Liver (tissue), 8 donors: ENCODE measurements at regions not wholly inside any gene's neighbourhood (a gene's known extent, or its start where the extent isn't known, plus 50 kb on each side); places are given as distances from the start of the nearest gene placed in this dataset.

ENCODE experiments used
- DNase-seq: peaks from one replicate; pipeline ENCODE4 v3.0.0-alpha.2; 2017; ENCODE audit warnings: low spot score
- H3K27ac ChIP-seq, 2 donors: one replicate each; pipeline ENCODE4 v1.7.0; 2013; ENCODE audit warnings: inconsistent platforms in 2 of 2, low read length in 2 of 2, control low read depth in 1 of 2, low read depth in 1 of 2, mild to moderate bottlenecking in 1 of 2
- H3K27me3 ChIP-seq, 4 donors: one replicate each; pipeline versions ENCODE4 v1.6.1 to v1.7.0; 2013; ENCODE audit warnings: low read length in 3 of 4, inconsistent platforms in 1 of 4, mild to moderate bottlenecking in 1 of 4, moderate library complexity in 1 of 4; ENCODE audit not compliant: control insufficient read depth in 4 of 4, insufficient read depth in 4 of 4
- H3K36me3 ChIP-seq, 4 donors: one replicate each; pipeline versions ENCODE4 v1.6.1 to v1.7.0; 2013; ENCODE audit warnings: low read length in 3 of 4, mild to moderate bottlenecking in 3 of 4, low read depth in 1 of 4, moderate library complexity in 1 of 4; ENCODE audit not compliant: control insufficient read depth in 4 of 4, insufficient read depth in 3 of 4
- H3K4me1 ChIP-seq, 4 donors: one replicate each; pipeline versions ENCODE4 v1.6.1 to v1.7.0; 2013; ENCODE audit warnings: low read length in 3 of 4, mild to moderate bottlenecking in 3 of 4, moderate library complexity in 1 of 4; ENCODE audit not compliant: control insufficient read depth in 4 of 4, insufficient read depth in 4 of 4
- H3K4me3 ChIP-seq, 3 donors: one replicate each; pipeline versions ENCODE4 v1.6.1 to v1.7.0; 2013; ENCODE audit warnings: low read length in 3 of 3, control low read depth in 1 of 3, low read depth in 1 of 3, mild to moderate bottlenecking in 1 of 3
- H3K9ac ChIP-seq, 2 donors: one replicate each; pipeline ENCODE4 v1.7.0; 2013; ENCODE audit warnings: low read length in 2 of 2, mild to moderate bottlenecking in 2 of 2, moderate library complexity in 2 of 2, control low read depth in 1 of 2, low read depth in 1 of 2
- H3K9me3 ChIP-seq, 4 donors: one replicate each; pipeline versions ENCODE4 v1.6.1 to v1.7.0; 2013; ENCODE audit warnings: low read length in 3 of 4; ENCODE audit not compliant: control insufficient read depth in 4 of 4
- EGR1 ChIP-seq, 2 donors: IDR thresholded peaks; 2 replicates each; pipeline ENCODE4 v1.6.1; 2016 to 2018; ENCODE audit warnings: antibody characterized with exemption in 2 of 2, low read depth in 2 of 2
- FOXA1 ChIP-seq: IDR thresholded peaks from 2 replicates; pipeline ENCODE4 v1.6.1; 2016; ENCODE audit warnings: antibody characterized with exemption
- FOXA2 ChIP-seq: IDR thresholded peaks from 2 replicates; pipeline ENCODE4 v1.6.1; 2016; ENCODE audit warnings: antibody characterized with exemption
- GABPA ChIP-seq, 2 donors: IDR thresholded peaks in 1 of 2; conservative IDR thresholded peaks in 1 of 2; 2 replicates each; pipeline ENCODE4 v1.6.1; 2016; ENCODE audit warnings: antibody characterized with exemption in 2 of 2, mild to moderate bottlenecking in 1 of 2, moderate library complexity in 1 of 2
- HNF4A ChIP-seq, 2 donors: conservative IDR thresholded peaks; 2 replicates each; pipeline ENCODE4 v1.6.1; 2016; ENCODE audit warnings: antibody characterized with exemption in 2 of 2, mild to moderate bottlenecking in 2 of 2
- HNF4G ChIP-seq: IDR thresholded peaks from 2 replicates; pipeline ENCODE4 v1.6.1; 2016; ENCODE audit warnings: antibody characterized with exemption
- JUND ChIP-seq, 2 donors: IDR thresholded peaks; 2 replicates each; pipeline ENCODE4 v1.6.1; 2016; ENCODE audit warnings: antibody characterized with exemption in 2 of 2
- NR2F2 ChIP-seq: IDR thresholded peaks from 2 replicates; pipeline ENCODE4 v1.6.1; 2016; ENCODE audit warnings: antibody characterized with exemption
- RAD21 ChIP-seq, 2 donors: IDR thresholded peaks; 2 replicates each; pipeline ENCODE4 v1.6.1; 2016; ENCODE audit warnings: antibody characterized with exemption in 2 of 2, mild to moderate bottlenecking in 2 of 2
- RXRA ChIP-seq, 2 donors: IDR thresholded peaks; 2 replicates each; pipeline ENCODE4 v1.6.1; 2017 to 2018; ENCODE audit warnings: antibody characterized with exemption in 2 of 2, mild to moderate bottlenecking in 1 of 2
- SP1 ChIP-seq: IDR thresholded peaks from 2 replicates; pipeline ENCODE4 v1.6.1; 2018; ENCODE audit warnings: antibody characterized with exemption, mild to moderate bottlenecking
- TAF1 ChIP-seq: conservative IDR thresholded peaks from 2 replicates; pipeline ENCODE4 v1.6.1; 2016; ENCODE audit warnings: antibody characterized with exemption, mild to moderate bottlenecking
- YY1 ChIP-seq: IDR thresholded peaks from 2 replicates; pipeline ENCODE4 v1.6.1; 2016; ENCODE audit warnings: antibody characterized with exemption, mild to moderate bottlenecking
- WGBS: extraction: QIAGEN DNeasy Blood & Tissue Kit; methylation state at CpG from one replicate; pipeline ENCODE4 v1.1.7; 2013; 5-methylcytosine and 5-hydroxymethylcytosine counted together
- TF ChIP-seq, protein P1 (sequence below): fragments of 150-350 bp; IDR thresholded peaks from 2 replicates; pipeline ENCODE4 v1.5.1; 2017; ENCODE audit warnings: improper control_type of control experiment, low read depth, low read length; ENCODE audit not compliant: missing input control
- TF ChIP-seq, protein P2 (sequence below): IDR thresholded peaks from 2 replicates; pipeline ENCODE4 v1.6.1; 2016; ENCODE audit warnings: antibody characterized with exemption
- TF ChIP-seq, protein P3 (sequence below): IDR thresholded peaks from 2 replicates; pipeline ENCODE4 v1.6.1; 2016; ENCODE audit warnings: antibody characterized with exemption, mild to moderate bottlenecking
- TF ChIP-seq, protein P4 (sequence below): IDR thresholded peaks from 2 replicates; pipeline ENCODE4 v1.6.1; 2016; ENCODE audit warnings: antibody characterized with exemption
- TF ChIP-seq, protein P5 (sequence below): IDR thresholded peaks from 2 replicates; pipeline ENCODE4 v1.6.1; 2016; ENCODE audit warnings: antibody characterized with exemption
- donor health status: healthy.
- donor health status: healthy.
- donor health status: healthy.
- donor health status: healthy.
- donor health status: healthy.

DNA sequence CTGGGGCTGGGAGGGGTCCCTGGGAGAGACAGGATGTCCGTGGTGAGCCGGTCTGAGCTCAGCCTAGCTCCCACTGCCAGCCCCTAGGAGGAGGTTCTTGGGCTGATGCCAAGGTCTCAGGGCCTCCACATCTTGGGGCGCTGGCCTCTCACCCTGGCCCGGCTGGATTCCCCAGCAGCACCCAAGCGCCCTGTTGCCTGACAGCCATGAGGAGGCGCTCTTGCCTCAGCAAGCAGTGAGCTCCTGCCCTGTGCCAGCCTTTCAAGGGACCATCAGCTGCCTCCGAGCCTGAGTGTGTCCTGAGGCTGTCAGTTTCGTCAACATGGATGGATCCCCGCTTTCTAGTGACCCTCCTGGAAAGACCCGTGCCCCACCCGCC lies 234.9 kb upstream of the CIBAR2 start:
- Histone ChIP-seq H3K4me3 (no peak overlapping the region), H3K4me1 (peaks cover 3 to 17% (median 11%) of the 10 kb centered on the region in 4 donors), H3K27me3 (no peaks in the 10 kb centered on the region), H3K27ac (no peak overlapping the region), H3K36me3 (no peaks in the 10 kb centered on the region), H3K9me3 (no peaks in the 10 kb centered on the region), H3K9ac (no peak overlapping the region)
- 82% methylated on average over 11 of the region's 11 CpGs for WGBS
- TF ChIP-seq RAD21 (IDR thresholded peaks at IDR 0.05) (peak; percentile 52 to 71), YY1 (no peak), EGR1 (IDR thresholded peaks at IDR 0.05; ENCODE audit: low read depth in 2 of 2) (no peak)
- TF ChIP-seq, protein P1, sequence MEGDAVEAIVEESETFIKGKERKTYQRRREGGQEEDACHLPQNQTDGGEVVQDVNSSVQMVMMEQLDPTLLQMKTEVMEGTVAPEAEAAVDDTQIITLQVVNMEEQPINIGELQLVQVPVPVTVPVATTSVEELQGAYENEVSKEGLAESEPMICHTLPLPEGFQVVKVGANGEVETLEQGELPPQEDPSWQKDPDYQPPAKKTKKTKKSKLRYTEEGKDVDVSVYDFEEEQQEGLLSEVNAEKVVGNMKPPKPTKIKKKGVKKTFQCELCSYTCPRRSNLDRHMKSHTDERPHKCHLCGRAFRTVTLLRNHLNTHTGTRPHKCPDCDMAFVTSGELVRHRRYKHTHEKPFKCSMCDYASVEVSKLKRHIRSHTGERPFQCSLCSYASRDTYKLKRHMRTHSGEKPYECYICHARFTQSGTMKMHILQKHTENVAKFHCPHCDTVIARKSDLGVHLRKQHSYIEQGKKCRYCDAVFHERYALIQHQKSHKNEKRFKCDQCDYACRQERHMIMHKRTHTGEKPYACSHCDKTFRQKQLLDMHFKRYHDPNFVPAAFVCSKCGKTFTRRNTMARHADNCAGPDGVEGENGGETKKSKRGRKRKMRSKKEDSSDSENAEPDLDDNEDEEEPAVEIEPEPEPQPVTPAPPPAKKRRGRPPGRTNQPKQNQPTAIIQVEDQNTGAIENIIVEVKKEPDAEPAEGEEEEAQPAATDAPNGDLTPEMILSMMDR: peak; percentile 35
- DNase-seq: peak; percentile 50

DNA sequence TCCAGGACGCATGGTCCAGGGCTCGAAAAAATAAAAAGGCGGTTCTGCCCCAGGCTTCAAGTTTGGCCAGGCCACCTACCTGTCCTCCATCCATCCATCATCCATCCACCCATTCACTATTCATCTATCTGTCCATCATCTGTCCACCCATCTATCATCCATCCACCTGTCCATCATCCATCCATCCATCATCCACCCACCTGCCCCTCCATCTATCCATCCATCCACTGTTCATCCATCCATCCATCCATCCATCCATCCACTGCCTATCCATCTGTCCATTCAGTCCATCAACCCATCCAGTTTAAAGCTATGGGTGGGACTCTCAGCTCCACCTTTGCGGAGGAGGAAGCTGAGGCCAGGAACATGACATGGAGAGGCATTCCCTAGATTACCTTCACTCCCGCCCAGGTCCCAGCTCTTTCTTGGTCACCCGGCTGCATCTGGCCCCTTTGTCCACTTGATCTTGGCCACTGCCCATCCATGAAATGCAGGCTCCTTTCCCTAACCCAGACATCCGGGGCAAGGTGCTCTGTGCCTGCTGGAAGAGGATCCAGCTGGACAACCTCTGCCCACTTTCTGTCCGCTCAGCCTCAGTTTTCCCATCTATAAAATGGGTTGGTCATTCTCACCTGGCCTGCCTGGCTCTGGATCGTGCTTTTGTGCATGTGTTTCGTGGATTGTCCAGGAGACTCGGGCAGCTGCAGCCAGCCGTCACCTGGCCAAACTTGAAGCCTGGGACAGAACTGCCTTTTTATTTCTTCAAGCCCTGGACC lies 236.0 kb upstream of the CIBAR2 start:
- 95% methylated on average over 12 of the region's 12 CpGs for WGBS
- peaks cover 3 to 17% (median 11%) of the 10 kb centered on the region in 4 donors for H3K4me1 ChIP-seq
- no peak overlapping the region for H3K27ac ChIP-seq

More for the DNA sequence above, 236.0 kb upstream of the CIBAR2 start:
- Histone ChIP-seq H3K4me3 (no peak overlapping the region), H3K9me3 (no peaks in the 10 kb centered on the region), H3K9ac (no peak overlapping the region), H3K27me3 (no peaks in the 10 kb centered on the region), H3K36me3 (no peaks in the 10 kb centered on the region)
- DNase-seq: no peak
- no peak for TF ChIP-seq GABPA (IDR thresholded peaks at IDR 0.05 in 1 of 2, conservative IDR thresholded peaks at IDR 0.05 in 1 of 2)
- TF ChIP-seq EGR1 (IDR thresholded peaks at IDR 0.05; ENCODE audit: low read depth in 2 of 2): no peak
- no peak for TF ChIP-seq SP1
- TF ChIP-seq, protein P2, sequence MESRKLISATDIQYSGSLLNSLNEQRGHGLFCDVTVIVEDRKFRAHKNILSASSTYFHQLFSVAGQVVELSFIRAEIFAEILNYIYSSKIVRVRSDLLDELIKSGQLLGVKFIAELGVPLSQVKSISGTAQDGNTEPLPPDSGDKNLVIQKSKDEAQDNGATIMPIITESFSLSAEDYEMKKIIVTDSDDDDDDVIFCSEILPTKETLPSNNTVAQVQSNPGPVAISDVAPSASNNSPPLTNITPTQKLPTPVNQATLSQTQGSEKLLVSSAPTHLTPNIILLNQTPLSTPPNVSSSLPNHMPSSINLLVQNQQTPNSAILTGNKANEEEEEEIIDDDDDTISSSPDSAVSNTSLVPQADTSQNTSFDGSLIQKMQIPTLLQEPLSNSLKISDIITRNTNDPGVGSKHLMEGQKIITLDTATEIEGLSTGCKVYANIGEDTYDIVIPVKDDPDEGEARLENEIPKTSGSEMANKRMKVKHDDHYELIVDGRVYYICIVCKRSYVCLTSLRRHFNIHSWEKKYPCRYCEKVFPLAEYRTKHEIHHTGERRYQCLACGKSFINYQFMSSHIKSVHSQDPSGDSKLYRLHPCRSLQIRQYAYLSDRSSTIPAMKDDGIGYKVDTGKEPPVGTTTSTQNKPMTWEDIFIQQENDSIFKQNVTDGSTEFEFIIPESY: no peak
- TF ChIP-seq HNF4G: no peak
- TF ChIP-seq TAF1: no peak
- TF ChIP-seq YY1: no peak
- TF ChIP-seq, protein P1: no peak
- TF ChIP-seq FOXA2: no peak
- TF ChIP-seq, protein P3, sequence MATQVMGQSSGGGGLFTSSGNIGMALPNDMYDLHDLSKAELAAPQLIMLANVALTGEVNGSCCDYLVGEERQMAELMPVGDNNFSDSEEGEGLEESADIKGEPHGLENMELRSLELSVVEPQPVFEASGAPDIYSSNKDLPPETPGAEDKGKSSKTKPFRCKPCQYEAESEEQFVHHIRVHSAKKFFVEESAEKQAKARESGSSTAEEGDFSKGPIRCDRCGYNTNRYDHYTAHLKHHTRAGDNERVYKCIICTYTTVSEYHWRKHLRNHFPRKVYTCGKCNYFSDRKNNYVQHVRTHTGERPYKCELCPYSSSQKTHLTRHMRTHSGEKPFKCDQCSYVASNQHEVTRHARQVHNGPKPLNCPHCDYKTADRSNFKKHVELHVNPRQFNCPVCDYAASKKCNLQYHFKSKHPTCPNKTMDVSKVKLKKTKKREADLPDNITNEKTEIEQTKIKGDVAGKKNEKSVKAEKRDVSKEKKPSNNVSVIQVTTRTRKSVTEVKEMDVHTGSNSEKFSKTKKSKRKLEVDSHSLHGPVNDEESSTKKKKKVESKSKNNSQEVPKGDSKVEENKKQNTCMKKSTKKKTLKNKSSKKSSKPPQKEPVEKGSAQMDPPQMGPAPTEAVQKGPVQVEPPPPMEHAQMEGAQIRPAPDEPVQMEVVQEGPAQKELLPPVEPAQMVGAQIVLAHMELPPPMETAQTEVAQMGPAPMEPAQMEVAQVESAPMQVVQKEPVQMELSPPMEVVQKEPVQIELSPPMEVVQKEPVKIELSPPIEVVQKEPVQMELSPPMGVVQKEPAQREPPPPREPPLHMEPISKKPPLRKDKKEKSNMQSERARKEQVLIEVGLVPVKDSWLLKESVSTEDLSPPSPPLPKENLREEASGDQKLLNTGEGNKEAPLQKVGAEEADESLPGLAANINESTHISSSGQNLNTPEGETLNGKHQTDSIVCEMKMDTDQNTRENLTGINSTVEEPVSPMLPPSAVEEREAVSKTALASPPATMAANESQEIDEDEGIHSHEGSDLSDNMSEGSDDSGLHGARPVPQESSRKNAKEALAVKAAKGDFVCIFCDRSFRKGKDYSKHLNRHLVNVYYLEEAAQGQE: no peak
- TF ChIP-seq FOXA1: no peak
- TF ChIP-seq, protein P4, sequence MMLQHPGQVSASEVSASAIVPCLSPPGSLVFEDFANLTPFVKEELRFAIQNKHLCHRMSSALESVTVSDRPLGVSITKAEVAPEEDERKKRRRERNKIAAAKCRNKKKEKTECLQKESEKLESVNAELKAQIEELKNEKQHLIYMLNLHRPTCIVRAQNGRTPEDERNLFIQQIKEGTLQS: no peak
- no peak for TF ChIP-seq HNF4A (conservative IDR thresholded peaks at IDR 0.05)
- no peak for TF ChIP-seq JUND (IDR thresholded peaks at IDR 0.05)
- no peak for TF ChIP-seq RAD21 (IDR thresholded peaks at IDR 0.05)
- no peak for TF ChIP-seq RXRA (IDR thresholded peaks at IDR 0.05)
- TF ChIP-seq NR2F2: no peak
- TF ChIP-seq, protein P5, sequence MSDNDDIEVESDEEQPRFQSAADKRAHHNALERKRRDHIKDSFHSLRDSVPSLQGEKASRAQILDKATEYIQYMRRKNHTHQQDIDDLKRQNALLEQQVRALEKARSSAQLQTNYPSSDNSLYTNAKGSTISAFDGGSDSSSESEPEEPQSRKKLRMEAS: no peak
